PC-3 (cell line): ENCODE measurements at regions not wholly inside any gene's neighbourhood (a gene's known extent, or its start where the extent isn't known, plus 50 kb on each side); places are given as distances from the start of the nearest gene placed in this dataset.

ENCODE experiments used
- EZH2 ChIP-seq: fragments of 300-600 bp; sonication (generic); IDR thresholded peaks from one replicate; pipeline ENCODE4 v1.6.1; 2017; ENCODE audit warnings: antibody characterized with exemption, mild to moderate bottlenecking, low read length; ENCODE audit not compliant: unreplicated experiment
- EZH2phosphoT487 ChIP-seq: fragments of 300-600 bp; sonication (generic); IDR thresholded peaks from 2 replicates; pipeline ENCODE4 v1.6.1; 2018; ENCODE audit warnings: mild to moderate bottlenecking, antibody characterized with exemption, low read length, borderline replicate concordance
- TF ChIP-seq, protein P1 (sequence below): fragments of 300-600 bp; sonication (generic); conservative IDR thresholded peaks from 2 replicates; pipeline ENCODE4 v1.5.1; 2017; ENCODE audit warnings: antibody characterized with exemption, low read depth, mild to moderate bottlenecking, low read length

- no peak for TF ChIP-seq EZH2
- TF ChIP-seq, protein P1, sequence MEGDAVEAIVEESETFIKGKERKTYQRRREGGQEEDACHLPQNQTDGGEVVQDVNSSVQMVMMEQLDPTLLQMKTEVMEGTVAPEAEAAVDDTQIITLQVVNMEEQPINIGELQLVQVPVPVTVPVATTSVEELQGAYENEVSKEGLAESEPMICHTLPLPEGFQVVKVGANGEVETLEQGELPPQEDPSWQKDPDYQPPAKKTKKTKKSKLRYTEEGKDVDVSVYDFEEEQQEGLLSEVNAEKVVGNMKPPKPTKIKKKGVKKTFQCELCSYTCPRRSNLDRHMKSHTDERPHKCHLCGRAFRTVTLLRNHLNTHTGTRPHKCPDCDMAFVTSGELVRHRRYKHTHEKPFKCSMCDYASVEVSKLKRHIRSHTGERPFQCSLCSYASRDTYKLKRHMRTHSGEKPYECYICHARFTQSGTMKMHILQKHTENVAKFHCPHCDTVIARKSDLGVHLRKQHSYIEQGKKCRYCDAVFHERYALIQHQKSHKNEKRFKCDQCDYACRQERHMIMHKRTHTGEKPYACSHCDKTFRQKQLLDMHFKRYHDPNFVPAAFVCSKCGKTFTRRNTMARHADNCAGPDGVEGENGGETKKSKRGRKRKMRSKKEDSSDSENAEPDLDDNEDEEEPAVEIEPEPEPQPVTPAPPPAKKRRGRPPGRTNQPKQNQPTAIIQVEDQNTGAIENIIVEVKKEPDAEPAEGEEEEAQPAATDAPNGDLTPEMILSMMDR, result no peak
- no peak for TF ChIP-seq EZH2phosphoT487
Measured at GRCh38 chr2:16127958-16128357, 187.6 kb downstream of the MYCN start.
